Cardiac fibroblast (primary cell): ENCODE measurements at regions not wholly inside any gene's neighbourhood (a gene's known extent, or its start where the extent isn't known, plus 50 kb on each side); places are given as distances from the start of the nearest gene placed in this dataset.

ENCODE experiments used
- DNase-seq, 2 donors: peaks; one replicate each; pipeline versions ENCODE4 v3.0.0 to v3.0.0-alpha.2; 2010; ENCODE audit warnings: low read depth in 2 of 2
- H3K4me3 ChIP-seq, 2 donors: replicated peaks in 1 of 2; 1 replicate in 1 of 2; 2 replicates in 1 of 2; pipeline ENCODE4 v1.5.1; 2011; ENCODE audit warnings: low read depth in 2 of 2, low read length in 2 of 2, mild to moderate bottlenecking in 2 of 2, moderate library complexity in 1 of 2
- CTCF ChIP-seq: IDR thresholded peaks from one replicate; pipeline ENCODE4 v1.5.1; 2011; ENCODE audit warnings: low read depth, mild to moderate bottlenecking, low read length, inconsistent platforms

GRCh38 chr1:244350027-244350426 is 101.7 kb downstream of the ADSS2 start:
- TF ChIP-seq CTCF, result no peak
- H3K4me3 ChIP-seq, result no peak overlapping the region
- DNase-seq, result peak in 1 of 2 donors; percentile 26

- H3K4me3 ChIP-seq, result no peak overlapping the region
- no peak for TF ChIP-seq CTCF
- DNase-seq, result no peak
These were observed 99.4 kb downstream of the ADSS2 start for GRCh38 chr1:244352156-244352830.

GRCh38 chr1:244353551-244354091 is 98.1 kb downstream of the ADSS2 start:
- no peak for TF ChIP-seq CTCF
- no peak overlapping the region for H3K4me3 ChIP-seq
- peak; percentile 91 to 96 for DNase-seq

- no peak for DNase-seq
- no peak for TF ChIP-seq CTCF
- no peak overlapping the region for H3K4me3 ChIP-seq
These were observed 96.9 kb downstream of the ADSS2 start for GRCh38 chr1:244354810-244355278.

GRCh38 chr1:244356376-244356775 is 95.3 kb downstream of the ADSS2 start:
- DNase-seq, result no peak
- no peak overlapping the region for H3K4me3 ChIP-seq
- no peak for TF ChIP-seq CTCF
